A549 (cell line): ENCODE measurements at regions not wholly inside any gene's neighbourhood (a gene's known extent, or its start where the extent isn't known, plus 50 kb on each side); places are given as distances from the start of the nearest gene placed in this dataset.

Experiments
- EP300 ChIP-seq, 2 experiments: fragments of >200 bp; sonication (Bioruptor Twin); formaldehyde crosslinking; IDR thresholded peaks; 2 replicates in 1 of 2; 3 replicates in 1 of 2; pipeline ENCODE4 v1.6.1; 2016 to 2017
- MYC ChIP-seq: IDR thresholded peaks from 2 replicates; pipeline ENCODE4 v1.6.1; 2012; ENCODE audit warnings: mild to moderate bottlenecking, inconsistent platforms, low read length, improper control_type of control experiment, borderline replicate concordance
- SMC3 ChIP-seq: fragments of >200 bp; sonication (Bioruptor Twin); formaldehyde crosslinking; IDR thresholded peaks from 3 replicates; pipeline ENCODE4 v1.6.1; 2018; ENCODE audit warnings: inconsistent platforms
- ZSCAN20 ChIP-seq: fragments of 250-450 bp; sonication (Bioruptor Pico); IDR thresholded peaks from 2 replicates; pipeline ENCODE4 v1.8.0; 2022; ENCODE audit warnings: mild to moderate bottlenecking, moderate library complexity
- TF ChIP-seq, protein P1 (sequence below): fragments of >200 bp; sonication (Bioruptor Twin); formaldehyde crosslinking; IDR thresholded peaks from 3 replicates; pipeline ENCODE4 v1.5.1; 2016
- TF ChIP-seq, protein P2 (sequence below): IDR thresholded peaks from 2 replicates; pipeline ENCODE4 v1.6.1; 2012

DNA sequence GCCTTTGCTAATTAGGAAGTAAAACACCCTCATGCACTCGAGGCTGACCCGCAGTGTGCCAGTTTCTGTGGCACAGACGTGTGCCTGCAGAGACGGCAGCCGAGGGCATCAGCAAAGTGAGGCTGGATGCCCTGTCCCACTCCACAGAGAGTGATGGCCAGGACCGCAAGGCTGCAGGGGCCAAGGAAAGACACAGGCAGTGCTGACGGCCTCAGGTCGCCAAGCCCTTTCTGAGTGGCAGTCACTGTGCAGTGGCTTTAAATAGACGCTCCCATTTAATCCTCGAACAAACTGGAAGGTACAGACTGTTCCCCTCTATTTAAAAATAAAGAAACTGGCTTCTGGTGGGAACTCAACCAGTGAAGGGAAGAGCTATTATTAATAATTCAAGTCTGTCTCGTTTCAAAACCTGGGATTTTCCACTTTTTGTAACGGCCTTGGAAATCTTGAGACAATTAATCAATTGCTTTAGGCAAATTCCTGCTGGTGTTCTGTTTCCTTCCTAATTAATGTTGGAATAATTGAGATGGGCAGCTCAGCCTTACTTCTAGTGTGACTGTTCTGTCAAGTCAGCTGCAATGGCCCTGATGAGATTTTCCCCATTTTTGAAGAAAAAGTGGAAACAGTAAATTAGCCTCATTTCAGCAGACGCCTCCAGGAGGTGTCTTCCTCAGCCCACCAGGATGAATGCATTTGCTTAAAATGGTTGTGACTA, 644.6 kb upstream of the RAB6C start:
- TF ChIP-seq EP300 (IDR thresholded peaks at IDR 0.05) (no peak), MYC (no peak), ZSCAN20 (CRISPR knock-in tag) (no peak), SMC3 (no peak)
- TF ChIP-seq, protein P1, sequence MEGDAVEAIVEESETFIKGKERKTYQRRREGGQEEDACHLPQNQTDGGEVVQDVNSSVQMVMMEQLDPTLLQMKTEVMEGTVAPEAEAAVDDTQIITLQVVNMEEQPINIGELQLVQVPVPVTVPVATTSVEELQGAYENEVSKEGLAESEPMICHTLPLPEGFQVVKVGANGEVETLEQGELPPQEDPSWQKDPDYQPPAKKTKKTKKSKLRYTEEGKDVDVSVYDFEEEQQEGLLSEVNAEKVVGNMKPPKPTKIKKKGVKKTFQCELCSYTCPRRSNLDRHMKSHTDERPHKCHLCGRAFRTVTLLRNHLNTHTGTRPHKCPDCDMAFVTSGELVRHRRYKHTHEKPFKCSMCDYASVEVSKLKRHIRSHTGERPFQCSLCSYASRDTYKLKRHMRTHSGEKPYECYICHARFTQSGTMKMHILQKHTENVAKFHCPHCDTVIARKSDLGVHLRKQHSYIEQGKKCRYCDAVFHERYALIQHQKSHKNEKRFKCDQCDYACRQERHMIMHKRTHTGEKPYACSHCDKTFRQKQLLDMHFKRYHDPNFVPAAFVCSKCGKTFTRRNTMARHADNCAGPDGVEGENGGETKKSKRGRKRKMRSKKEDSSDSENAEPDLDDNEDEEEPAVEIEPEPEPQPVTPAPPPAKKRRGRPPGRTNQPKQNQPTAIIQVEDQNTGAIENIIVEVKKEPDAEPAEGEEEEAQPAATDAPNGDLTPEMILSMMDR: no peak
- TF ChIP-seq, protein P2, sequence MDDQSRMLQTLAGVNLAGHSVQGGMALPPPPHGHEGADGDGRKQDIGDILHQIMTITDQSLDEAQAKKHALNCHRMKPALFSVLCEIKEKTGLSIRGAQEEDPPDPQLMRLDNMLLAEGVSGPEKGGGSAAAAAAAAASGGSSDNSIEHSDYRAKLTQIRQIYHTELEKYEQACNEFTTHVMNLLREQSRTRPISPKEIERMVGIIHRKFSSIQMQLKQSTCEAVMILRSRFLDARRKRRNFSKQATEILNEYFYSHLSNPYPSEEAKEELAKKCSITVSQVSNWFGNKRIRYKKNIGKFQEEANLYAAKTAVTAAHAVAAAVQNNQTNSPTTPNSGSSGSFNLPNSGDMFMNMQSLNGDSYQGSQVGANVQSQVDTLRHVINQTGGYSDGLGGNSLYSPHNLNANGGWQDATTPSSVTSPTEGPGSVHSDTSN: no peak
